HS-27A (cell line): ENCODE measurements at regions not wholly inside any gene's neighbourhood (a gene's known extent, or its start where the extent isn't known, plus 50 kb on each side); places are given as distances from the start of the nearest gene placed in this dataset.
"Not testable (repeated sequence)": the region's sequence is repeated elsewhere in the genome, so short reads cannot be mapped to it uniquely, and the experiment has no call there.

ENCODE experiments used
- DNase-seq: peaks from one replicate; pipeline ENCODE4 v3.0.0-alpha.2; 2012; ENCODE audit warnings: low read depth, missing footprints

GRCh38 chr11:15660496-15660895 is 545.8 kb downstream of the INSC start:
- DNase-seq = no peak

GRCh38 chr11:15662285-15662684 is 547.6 kb downstream of the INSC start:
- DNase-seq = no peak

- DNase-seq = no peak
Observed at GRCh38 chr11:15663777-15664218, 549.1 kb downstream of the INSC start.

- DNase-seq = peak; percentile 36
Observed at GRCh38 chr11:15665368-15665871, 550.7 kb downstream of the INSC start.

GRCh38 chr11:15667127-15667725 is 552.5 kb downstream of the INSC start:
- DNase-seq = no peak

- no peak for DNase-seq
Observed at GRCh38 chr11:15668718-15669117, 554.0 kb downstream of the INSC start.

GRCh38 chr11:15670520-15671070 is 555.9 kb downstream of the INSC start:
- no peak for DNase-seq

GRCh38 chr11:15671216-15671615 is 556.5 kb downstream of the INSC start:
- DNase-seq = no peak

GRCh38 chr11:15672825-15673224 is 558.1 kb downstream of the INSC start:
- no peak for DNase-seq

- no peak for DNase-seq
Observed at GRCh38 chr11:15673408-15673831, 558.7 kb downstream of the INSC start.

- no peak for DNase-seq
Observed at GRCh38 chr11:15674756-15675155, 560.0 kb downstream of the INSC start.

GRCh38 chr11:15675683-15676082 is 561.0 kb downstream of the INSC start:
- no peak for DNase-seq

GRCh38 chr11:15677181-15677580 is 562.5 kb downstream of the INSC start:
- DNase-seq = no peak

GRCh38 chr11:15683528-15683927 is 568.8 kb downstream of the INSC start:
- no peak for DNase-seq

- DNase-seq = no peak
Observed at GRCh38 chr11:15685306-15685705, 570.6 kb downstream of the INSC start.

GRCh38 chr11:15686259-15686658 is 571.5 kb downstream of the INSC start:
- not testable (repeated sequence) for DNase-seq

GRCh38 chr11:15687342-15687741 is 572.6 kb downstream of the INSC start:
- DNase-seq = no peak

GRCh38 chr11:15688351-15688792 is 573.6 kb downstream of the INSC start:
- DNase-seq = no peak

GRCh38 chr11:15690320-15690719 is 575.6 kb downstream of the INSC start:
- no peak for DNase-seq

GRCh38 chr11:15692739-15693138 is 578.0 kb downstream of the INSC start:
- no peak for DNase-seq

GRCh38 chr11:15695096-15695721 is 580.5 kb downstream of the INSC start:
- DNase-seq = no peak

- no peak for DNase-seq
Observed at GRCh38 chr11:15696069-15696468, 581.3 kb downstream of the INSC start.
